ENCODE measurements at regions not wholly inside any gene's neighbourhood (a gene's known extent, or its start where the extent isn't known, plus 50 kb on each side); places are given as distances from the start of the nearest gene placed in this dataset.
"Not testable (repeated sequence)": the region's sequence is repeated elsewhere in the genome, so short reads cannot be mapped to it uniquely, and the experiment has no call there.

- no peak for DNase-seq (ENCODE audit: extremely low read depth, low read depth)
- H3K4me3 ChIP-seq (replicated peaks; ENCODE audit: low read depth, low read length) = no peak overlapping the region
- no peak for TF ChIP-seq CTCF (IDR thresholded peaks at IDR 0.05; ENCODE audit: low read depth, low read length, missing control alignments)
Observed at GRCh38 chr3:113377158-113377557, 64.1 kb downstream of the CFAP44 start.

- no peak overlapping the region for H3K4me3 ChIP-seq (replicated peaks; ENCODE audit: low read depth, low read length)
- TF ChIP-seq CTCF (IDR thresholded peaks at IDR 0.05; ENCODE audit: low read depth, low read length, missing control alignments) = no peak
- no peak for DNase-seq (ENCODE audit: extremely low read depth, low read depth)
Observed at GRCh38 chr3:113374078-113374477, 67.2 kb downstream of the CFAP44 start.

GRCh38 chr3:113366800-113367199 is 74.5 kb downstream of the CFAP44 start:
- DNase-seq (ENCODE audit: extremely low read depth, low read depth); H3K4me3 ChIP-seq (replicated peaks; ENCODE audit: low read depth, low read length): not testable (repeated sequence)

- H3K4me3 ChIP-seq (replicated peaks; ENCODE audit: low read depth, low read length); DNase-seq (ENCODE audit: extremely low read depth, low read depth): not testable (repeated sequence)
Observed at GRCh38 chr3:113355340-113355739, 86.0 kb downstream of the CFAP44 start.

- no peak overlapping the region for H3K4me3 ChIP-seq (replicated peaks; ENCODE audit: low read depth, low read length)
- DNase-seq (ENCODE audit: extremely low read depth, low read depth) = no peak
- no peak for TF ChIP-seq CTCF (IDR thresholded peaks at IDR 0.05; ENCODE audit: low read depth, low read length, missing control alignments)
Observed at GRCh38 chr3:113354307-113354706, 87.0 kb downstream of the CFAP44 start.

GRCh38 chr3:113353678-113354077 is 87.6 kb downstream of the CFAP44 start:
- no peak for TF ChIP-seq CTCF (IDR thresholded peaks at IDR 0.05; ENCODE audit: low read depth, low read length, missing control alignments)
- H3K4me3 ChIP-seq (replicated peaks; ENCODE audit: low read depth, low read length) = no peak overlapping the region
- no peak for DNase-seq (ENCODE audit: extremely low read depth, low read depth)

- TF ChIP-seq CTCF (IDR thresholded peaks at IDR 0.05; ENCODE audit: low read depth, low read length, missing control alignments) = no peak
- no peak for DNase-seq (ENCODE audit: extremely low read depth, low read depth)
- no peak overlapping the region for H3K4me3 ChIP-seq (replicated peaks; ENCODE audit: low read depth, low read length)
Observed at GRCh38 chr3:113340785-113341184, 100.5 kb downstream of the CFAP44 start.

GRCh38 chr3:113339616-113340244 is 101.6 kb downstream of the CFAP44 start:
- TF ChIP-seq CTCF (IDR thresholded peaks at IDR 0.05; ENCODE audit: low read depth, low read length, missing control alignments) = peak; percentile 39
- H3K4me3 ChIP-seq (replicated peaks; ENCODE audit: low read depth, low read length) = no peak overlapping the region
- no peak for DNase-seq (ENCODE audit: extremely low read depth, low read depth)

All from HFF-Myc (cell line).